ENCODE measurements at regions not wholly inside any gene's neighbourhood (a gene's known extent, or its start where the extent isn't known, plus 50 kb on each side); places are given as distances from the start of the nearest gene placed in this dataset.
A peak's percentile ranks its signal among the peaks of the same experiment; 100 is the strongest.
"Not testable (repeated sequence)": the region's sequence is repeated elsewhere in the genome, so short reads cannot be mapped to it uniquely, and the experiment has no call there.

- H3K4me1 ChIP-seq (ENCODE audit: control insufficient read depth in 5 of 5, insufficient read depth in 5 of 5, low read length in 5 of 5), result no peaks in the 10 kb centered on the region
- DNase-seq, result no peak
- H3K4me3 ChIP-seq, result no peak overlapping the region
- no peak for ATAC-seq (ENCODE audit: insufficient read depth, low FRiP score)
- H3K9ac ChIP-seq (ENCODE audit: insufficient read depth in 1 of 2, low read length in 2 of 2), result no peak overlapping the region
- H3K27me3 ChIP-seq (ENCODE audit: control insufficient read depth in 3 of 3, insufficient read depth in 3 of 3, low read length in 2 of 3), result no peaks in the 10 kb centered on the region
- H3K36me3 ChIP-seq (ENCODE audit: control insufficient read depth in 4 of 4, insufficient read depth in 4 of 4, low read length in 4 of 4), result no peaks in the 10 kb centered on the region
- no peaks in the 10 kb centered on the region for H3K9me3 ChIP-seq (ENCODE audit: control insufficient read depth in 4 of 4, insufficient read depth in 3 of 4, low read length in 3 of 4)
- WGBS, 2 donors, result 94 to 98% methylated on average over 2 of the region's 2 CpGs
- TF ChIP-seq CTCF (IDR thresholded peaks at IDR 0.05; ENCODE audit: control extremely low read depth, extremely low read depth), result no peak
- H3K27ac ChIP-seq (ENCODE audit: low read depth in 1 of 2, low read length in 1 of 2), result no peak overlapping the region
Observed at GRCh38 chr15:38761681-38762080, 197.1 kb upstream of the RASGRP1 start.

- DNase-seq, result peak; percentile 47 to 65 (median 51)
- ATAC-seq (ENCODE audit: insufficient read depth, low FRiP score), result no peak
- TF ChIP-seq CTCF (IDR thresholded peaks at IDR 0.05; ENCODE audit: control extremely low read depth, extremely low read depth), result no peak
Observed at GRCh38 chr15:38768970-38769369, 204.4 kb upstream of the RASGRP1 start.

GRCh38 chr15:38769492-38769891, 204.9 kb upstream of the RASGRP1 start:
- Histone ChIP-seq H3K36me3 (ENCODE audit: control insufficient read depth in 4 of 4, insufficient read depth in 4 of 4, low read length in 4 of 4) (no peaks in the 10 kb centered on the region), H3K9me3 (ENCODE audit: control insufficient read depth in 4 of 4, insufficient read depth in 3 of 4, low read length in 3 of 4) (no peaks in the 10 kb centered on the region), H3K4me3 (no peak overlapping the region), H3K27me3 (ENCODE audit: control insufficient read depth in 3 of 3, insufficient read depth in 3 of 3, low read length in 2 of 3) (no peaks in the 10 kb centered on the region), H3K9ac (ENCODE audit: insufficient read depth in 1 of 2, low read length in 2 of 2) (no peak overlapping the region), H3K27ac (ENCODE audit: low read depth in 1 of 2, low read length in 1 of 2) (peak overlapping the region in 1 of 2 donors; percentile 39), H3K4me1 (ENCODE audit: control insufficient read depth in 5 of 5, insufficient read depth in 5 of 5, low read length in 5 of 5) (peaks cover 0 to 4% (median 0%) of the 10 kb centered on the region in 5 donors)
- ATAC-seq (ENCODE audit: insufficient read depth, low FRiP score), result no peak
- 66 to 85% methylated on average over 2 of the region's 2 CpGs for WGBS, 2 donors
- DNase-seq, result no peak
- no peak for TF ChIP-seq CTCF (IDR thresholded peaks at IDR 0.05; ENCODE audit: control extremely low read depth, extremely low read depth)

More at GRCh38 chr15:38768970-38769369, 204.4 kb upstream of the RASGRP1 start:
- no peak overlapping the region for H3K9ac ChIP-seq (ENCODE audit: insufficient read depth in 1 of 2, low read length in 2 of 2)
- H3K36me3 ChIP-seq (ENCODE audit: control insufficient read depth in 4 of 4, insufficient read depth in 4 of 4, low read length in 4 of 4), result no peaks in the 10 kb centered on the region
- no peaks in the 10 kb centered on the region for H3K9me3 ChIP-seq (ENCODE audit: control insufficient read depth in 4 of 4, insufficient read depth in 3 of 4, low read length in 3 of 4)
- H3K4me1 ChIP-seq (ENCODE audit: control insufficient read depth in 5 of 5, insufficient read depth in 5 of 5, low read length in 5 of 5), result peaks cover 0 to 4% (median 0%) of the 10 kb centered on the region in 5 donors
- H3K4me3 ChIP-seq, result no peak overlapping the region
- no peaks in the 10 kb centered on the region for H3K27me3 ChIP-seq (ENCODE audit: control insufficient read depth in 3 of 3, insufficient read depth in 3 of 3, low read length in 2 of 3)
- 56 to 70% methylated on average over 6 of the region's 6 CpGs for WGBS, 2 donors
- peak overlapping the region in 1 of 2 donors; percentile 39 for H3K27ac ChIP-seq (ENCODE audit: low read depth in 1 of 2, low read length in 1 of 2)

GRCh38 chr15:38774076-38774475, 209.5 kb upstream of the RASGRP1 start:
- H3K9me3 ChIP-seq (ENCODE audit: control insufficient read depth in 4 of 4, insufficient read depth in 3 of 4, low read length in 3 of 4); H3K4me3 ChIP-seq; H3K36me3 ChIP-seq (ENCODE audit: control insufficient read depth in 4 of 4, insufficient read depth in 4 of 4, low read length in 4 of 4); H3K27me3 ChIP-seq (ENCODE audit: control insufficient read depth in 3 of 3, insufficient read depth in 3 of 3, low read length in 2 of 3); ATAC-seq (ENCODE audit: insufficient read depth, low FRiP score); H3K9ac ChIP-seq (ENCODE audit: insufficient read depth in 1 of 2, low read length in 2 of 2); H3K4me1 ChIP-seq (ENCODE audit: control insufficient read depth in 5 of 5, insufficient read depth in 5 of 5, low read length in 5 of 5); DNase-seq; H3K27ac ChIP-seq (ENCODE audit: low read depth in 1 of 2, low read length in 1 of 2): not testable (repeated sequence)
- WGBS, 2 donors, result 71 to 86% methylated on average over 2 of the region's 2 CpGs
